ENCODE measurements at regions not wholly inside any gene's neighbourhood (a gene's known extent, or its start where the extent isn't known, plus 50 kb on each side); places are given as distances from the start of the nearest gene placed in this dataset.
A peak's percentile ranks its signal among the peaks of the same experiment; 100 is the strongest.

DNA sequence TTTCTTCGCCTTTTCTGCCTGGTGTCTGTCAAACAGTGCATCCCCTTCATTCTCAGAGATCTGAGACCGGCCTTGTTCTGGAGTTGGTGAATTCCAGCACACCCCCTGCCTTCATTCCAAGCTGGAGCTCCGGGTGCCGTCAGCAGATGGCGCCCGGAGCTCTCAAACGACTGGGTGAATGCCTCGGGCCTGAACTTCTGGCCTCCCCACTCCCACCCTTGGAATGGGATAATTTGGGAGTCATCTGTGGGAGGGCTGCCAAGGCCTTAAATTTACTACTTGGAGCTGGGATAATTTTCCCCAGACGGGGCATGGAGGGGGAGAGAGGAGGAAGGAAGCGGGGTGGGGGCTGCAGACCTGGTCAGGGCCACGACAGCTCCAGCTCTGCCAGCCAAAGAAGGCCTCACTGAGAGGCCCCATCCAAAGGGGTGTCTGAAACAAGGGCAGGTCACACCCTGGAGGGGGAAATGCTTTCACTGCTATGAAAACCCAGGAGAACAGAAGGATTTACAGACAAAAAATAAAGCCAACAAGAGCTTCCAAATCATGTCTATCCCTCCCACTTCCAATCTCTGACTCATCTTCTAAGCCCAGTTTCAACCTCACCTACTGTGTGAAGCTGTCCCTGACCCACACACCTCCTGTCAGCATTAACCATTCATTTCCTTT is 187.9 kb downstream of the OPA1 start:
- DNase-seq: peak; percentile 77 to 83

DNA sequence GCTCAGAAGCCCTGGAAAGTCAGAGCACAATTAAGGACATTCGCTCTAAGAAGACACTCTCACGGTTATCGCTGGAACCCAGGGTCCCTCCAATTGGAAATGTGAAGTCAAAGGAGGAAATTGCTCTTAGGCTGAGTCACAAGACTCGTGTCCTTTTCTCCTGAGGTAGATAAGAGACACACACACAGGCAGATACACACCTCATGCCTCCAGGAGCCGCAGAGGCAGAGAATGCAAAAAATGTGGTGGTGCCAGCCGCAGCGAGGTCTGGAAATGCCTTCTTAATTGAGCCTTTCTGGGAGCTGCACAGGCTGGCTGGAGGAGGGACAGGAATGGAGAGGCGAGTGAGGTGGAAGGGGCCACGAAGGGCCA is 189.3 kb downstream of the OPA1 start:
- no peak for DNase-seq

- no peak for DNase-seq
These were observed 189.7 kb downstream of the OPA1 start for GRCh38 chr3:193782747-193783146.

- no peak for DNase-seq
These were observed 190.3 kb downstream of the OPA1 start for GRCh38 chr3:193783166-193783896.

- no peak for DNase-seq
These were observed 191.8 kb downstream of the OPA1 start for GRCh38 chr3:193784822-193785221.

- no peak for DNase-seq
These were observed 194.5 kb downstream of the OPA1 start for GRCh38 chr3:193787496-193787870.

DNA sequence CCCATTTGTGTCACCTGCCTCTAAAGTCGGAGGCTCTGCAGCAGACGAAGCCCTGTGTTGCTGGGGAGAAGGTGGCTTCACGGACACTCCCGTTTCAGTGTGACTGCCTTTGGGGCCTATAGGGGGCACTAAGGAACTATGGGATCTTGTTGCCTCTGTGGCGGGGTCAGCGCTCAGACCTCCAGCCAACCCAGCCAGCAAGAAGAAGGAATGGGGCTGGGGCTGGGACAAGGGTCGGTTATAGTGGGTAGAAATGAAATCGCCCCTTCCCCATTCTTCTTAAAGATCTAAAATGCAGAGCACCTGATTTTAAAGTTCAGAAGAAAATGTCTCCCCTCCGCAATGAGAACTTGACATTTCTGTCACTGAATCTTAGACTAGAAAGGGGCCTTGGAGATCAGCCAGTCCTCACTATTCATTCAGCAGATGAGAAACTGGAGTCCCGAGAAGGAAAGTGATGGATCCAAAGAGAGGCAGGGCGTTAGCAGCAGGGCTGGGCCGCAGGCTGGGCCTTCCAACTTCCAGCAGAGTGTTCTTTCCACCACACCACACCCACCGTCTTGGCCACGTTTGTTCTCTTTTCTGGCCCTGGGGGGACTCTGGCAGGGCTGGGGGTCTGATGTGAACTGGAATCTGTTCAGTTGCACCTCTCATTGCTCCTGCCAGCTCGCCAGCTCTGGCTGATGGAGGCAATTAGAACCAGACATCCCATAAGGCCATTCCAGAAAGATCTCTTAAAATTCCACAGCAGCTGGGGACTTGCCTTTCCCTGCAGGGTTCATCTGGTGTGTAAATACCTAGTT is 195.4 kb downstream of the OPA1 start:
- peak; percentile 50 to 53 for DNase-seq

DNA sequence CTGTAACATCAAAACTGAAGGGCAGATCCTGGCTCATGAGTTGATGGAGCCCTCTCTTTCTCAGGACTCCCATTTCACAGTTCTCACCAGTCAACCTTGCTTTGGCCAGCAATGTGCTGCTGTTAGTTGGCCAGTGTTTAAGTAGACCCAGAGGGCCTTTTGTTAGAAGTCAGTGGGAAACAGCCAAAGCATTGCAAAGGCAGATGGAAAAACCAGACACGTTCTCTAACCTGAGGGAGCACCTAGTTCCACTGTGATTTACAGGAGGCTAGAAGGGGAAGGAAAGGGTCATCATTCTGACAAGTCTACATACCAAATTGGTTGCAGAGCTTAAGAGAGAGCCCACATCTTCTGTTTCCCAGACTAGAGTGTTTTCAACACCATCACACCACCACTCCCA is 196.4 kb downstream of the OPA1 start:
- DNase-seq: no peak

GRCh38 chr3:193790086-193790990 is 197.3 kb downstream of the OPA1 start:
- DNase-seq: no peak

GRCh38 chr3:193791041-193792032 is 198.3 kb downstream of the OPA1 start:
- no peak for DNase-seq

DNA sequence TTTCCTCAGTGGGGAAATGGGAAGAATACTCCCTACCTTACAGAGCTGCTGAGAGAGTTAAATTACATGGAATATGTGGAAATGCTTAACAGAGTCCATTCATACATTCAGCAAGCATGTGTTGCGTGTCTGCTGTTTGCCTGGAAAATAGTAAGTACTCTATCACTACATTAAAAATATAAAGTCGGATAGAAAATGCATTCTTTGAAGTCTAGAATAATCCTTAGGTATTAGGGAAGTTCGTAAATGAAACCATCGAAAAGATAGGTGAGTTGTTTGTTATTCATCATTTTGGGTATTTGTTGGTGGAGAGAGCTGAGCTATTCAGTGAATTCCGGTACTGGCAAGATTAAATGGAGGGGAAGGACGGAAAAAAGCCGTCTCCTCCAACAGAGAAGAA is 200.1 kb downstream of the OPA1 start:
- no peak for DNase-seq

DNA sequence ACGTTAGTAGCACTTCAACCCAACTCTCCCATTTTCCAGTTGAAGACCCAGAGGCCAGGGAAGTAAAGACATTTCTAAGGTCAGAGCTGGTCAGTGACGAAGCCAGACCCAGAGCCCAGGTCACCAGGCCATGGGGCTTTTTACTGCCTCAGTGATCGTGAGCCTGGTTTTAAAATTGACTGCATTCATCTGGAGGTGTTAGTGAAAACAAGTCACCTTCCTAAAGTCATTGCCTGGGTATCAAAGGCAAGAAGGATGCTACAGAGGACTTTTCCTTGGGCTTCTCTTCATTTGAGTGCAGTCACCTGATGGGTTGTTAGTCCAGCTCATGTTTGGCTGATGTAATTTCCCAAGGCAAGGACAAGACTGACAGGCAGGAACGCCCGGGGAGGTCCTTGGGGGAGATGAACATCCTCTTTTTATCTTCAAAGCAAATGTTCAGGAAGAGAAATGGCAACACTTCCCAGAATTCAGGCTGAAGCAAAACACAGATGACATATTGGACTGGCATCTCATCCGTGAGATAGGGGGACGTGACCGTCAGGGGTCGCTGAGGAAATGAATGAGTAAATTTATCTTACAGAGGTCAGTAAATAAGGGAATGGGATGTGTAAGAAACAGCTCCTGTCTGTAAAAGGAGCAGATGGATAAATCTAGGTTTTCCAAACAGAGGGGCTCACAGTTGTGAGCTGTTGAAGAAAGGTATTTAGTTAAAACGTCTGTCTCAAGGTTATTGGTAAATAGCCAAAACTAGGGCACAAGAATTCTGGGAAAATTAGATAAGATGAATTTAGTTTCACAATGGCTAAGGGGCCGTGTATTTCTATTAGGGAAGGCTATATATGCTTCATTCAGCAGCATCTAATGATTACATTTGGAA is 201.2 kb downstream of the OPA1 start:
- no peak for DNase-seq

- no peak for DNase-seq
These were observed 202.2 kb downstream of the OPA1 start for GRCh38 chr3:193795062-193795690.

DNA sequence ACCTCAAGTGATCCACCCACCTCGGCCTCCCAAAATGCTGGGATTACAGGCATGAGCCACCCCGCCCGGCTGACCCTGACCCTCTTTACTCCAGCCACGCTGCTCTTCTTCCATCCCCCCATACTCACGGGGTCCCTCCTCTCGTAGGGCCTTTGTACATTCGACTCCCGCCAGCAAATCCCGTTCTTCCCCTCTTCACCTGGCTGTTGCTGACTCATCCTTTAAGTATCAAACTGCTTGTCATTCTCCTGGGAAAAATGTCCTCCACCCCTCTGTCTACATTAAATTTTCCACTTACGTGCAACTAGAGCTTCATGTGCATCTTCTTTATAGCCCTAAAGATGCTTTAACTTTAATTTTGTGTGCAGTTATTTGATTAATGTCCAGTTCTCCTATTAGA is 203.1 kb downstream of the OPA1 start:
- DNase-seq: no peak

DNA sequence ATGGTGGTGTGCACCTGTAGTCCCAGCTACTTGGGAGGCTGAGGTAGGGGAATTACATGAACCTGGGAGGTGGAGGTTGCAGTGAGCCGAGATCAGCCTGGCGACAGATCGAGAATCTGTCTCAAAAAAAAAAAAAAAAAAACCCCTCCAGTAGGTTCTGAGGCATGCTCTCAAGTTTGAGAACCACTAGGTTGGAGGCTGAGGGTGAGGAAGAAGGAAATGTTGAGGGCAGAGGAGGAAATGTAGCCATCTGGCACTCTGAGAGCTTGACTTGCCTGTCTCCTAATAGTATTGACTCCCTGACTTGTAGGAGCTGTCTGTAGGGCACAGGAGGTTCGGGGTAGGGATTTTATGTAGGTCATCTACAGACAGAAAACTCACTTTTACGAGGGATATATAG is 204.6 kb downstream of the OPA1 start:
- no peak for DNase-seq

DNA sequence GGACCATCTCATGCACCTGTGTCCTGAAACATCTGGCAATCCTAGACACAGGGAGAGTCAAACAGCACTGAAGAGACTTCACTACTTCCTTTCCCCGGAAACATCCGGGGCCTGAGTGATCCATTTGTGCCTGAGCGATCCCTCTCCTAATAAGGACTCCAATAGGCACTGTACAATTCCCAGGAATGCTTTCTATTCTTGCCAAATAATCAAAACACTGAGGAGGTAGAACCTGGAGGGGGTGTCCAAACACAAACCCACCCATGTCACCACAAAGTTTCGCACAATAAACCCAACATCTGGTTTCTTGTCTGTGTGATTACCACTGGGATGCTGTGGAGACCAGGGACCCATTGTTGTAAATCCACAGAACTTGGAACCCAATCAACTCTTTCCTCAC is 205.0 kb downstream of the OPA1 start:
- no peak for DNase-seq

GRCh38 chr3:193800138-193801043 is 207.4 kb downstream of the OPA1 start:
- DNase-seq: no peak

GRCh38 chr3:193801097-193801496 is 208.1 kb downstream of the OPA1 start:
- no peak for DNase-seq

DNA sequence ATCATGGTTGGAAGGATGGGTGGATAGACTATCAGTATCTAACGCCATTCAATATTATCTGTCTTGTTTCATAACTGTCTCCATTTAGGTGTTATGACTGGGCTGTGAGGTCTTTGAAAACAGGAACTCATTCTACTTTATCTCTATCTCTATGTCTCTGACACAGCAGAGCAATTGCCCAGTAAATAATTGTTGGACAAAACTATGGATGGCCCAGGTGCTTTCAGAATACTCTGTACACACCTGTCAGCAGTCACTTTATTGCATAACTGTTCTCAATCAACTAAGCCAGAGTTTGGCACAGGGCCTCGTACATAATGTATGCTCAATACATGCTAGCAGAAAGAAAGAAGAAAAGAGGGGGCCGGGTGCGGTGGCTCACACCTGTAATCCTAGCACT is 210.3 kb downstream of the OPA1 start:
- peak; percentile 66 to 92 for DNase-seq
